Heart left ventricle (tissue), 16 donors: ENCODE measurements at regions not wholly inside any gene's neighbourhood (a gene's known extent, or its start where the extent isn't known, plus 50 kb on each side); places are given as distances from the start of the nearest gene placed in this dataset.
"Not testable (repeated sequence)": the region's sequence is repeated elsewhere in the genome, so short reads cannot be mapped to it uniquely, and the experiment has no call there.

ENCODE experiments used
- ATAC-seq, 4 donors: fragments of 200-7000 bp; cut with Tn5 transposase; one replicate each; pipeline ENCODE4 v1.9.1; 2020 to 2022; ENCODE audit warnings: moderate library complexity in 4 of 4, mild to moderate bottlenecking in 3 of 4, moderate number of reproducible peaks in 1 of 4
- DNase-seq, 5 donors: peaks; one replicate each; pipeline ENCODE4 v3.0.0-alpha.2; 2020
- H3K27ac ChIP-seq, 12 donors: fragments of 200-600 bp; sonication (generic) in 4 of 12; one replicate each; pipeline versions ENCODE4 v1.5.0 to v1.8.0; 2016 to 2022; ENCODE audit warnings: mild to moderate bottlenecking in 2 of 12
- H3K27me3 ChIP-seq, 9 donors: fragments of 200-600 bp; sonication (generic) in 2 of 9; one replicate each; pipeline versions ENCODE4 v1.5.1 to v1.8.0; 2016 to 2022; ENCODE audit warnings: mild to moderate bottlenecking in 3 of 9
- H3K36me3 ChIP-seq, 9 donors: fragments of 200-600 bp; sonication (generic) in 2 of 9; one replicate each; pipeline versions ENCODE4 v1.5.0 to v1.8.0; 2018 to 2022; ENCODE audit warnings: mild to moderate bottlenecking in 2 of 9
- H3K4me1 ChIP-seq, 12 donors: fragments of 200-600 bp; sonication (generic) in 4 of 12; one replicate each; pipeline versions ENCODE4 v1.5.0 to v1.8.0; 2016 to 2022; ENCODE audit warnings: mild to moderate bottlenecking in 3 of 12
- H3K4me3 ChIP-seq, 12 donors: fragments of 200-600 bp; sonication (generic) in 4 of 12; one replicate each; pipeline versions ENCODE4 v1.5.0 to v1.8.0; 2017 to 2022; ENCODE audit warnings: mild to moderate bottlenecking in 9 of 12, moderate library complexity in 4 of 12
- H3K9me3 ChIP-seq, 12 donors: fragments of 200-600 bp; sonication (generic) in 4 of 12; one replicate each; pipeline versions ENCODE4 v1.5.0 to v1.8.0; 2016 to 2022; ENCODE audit warnings: mild to moderate bottlenecking in 1 of 12
- CTCF ChIP-seq, 12 donors: fragments of 200-600 bp; sonication (generic) in 4 of 12; IDR thresholded peaks; one replicate each; pipeline versions ENCODE4 v1.5.0 to v1.8.0; 2018 to 2022; ENCODE audit warnings: antibody characterized with exemption in 12 of 12, mild to moderate bottlenecking in 5 of 12
- WGBS, 4 donors: extraction: QIAGEN DNeasy Blood & Tissue Kit in 2 of 4; methylation state at CpG; one replicate each; pipeline versions ENCODE4 v1.1.5 to v1.1.7; 2013 to 2018; 5-methylcytosine and 5-hydroxymethylcytosine counted together
- intact Hi-C, 10 donors: fragments of 100-400 bp; cut with DNase I; formaldehyde crosslinking; loops; one replicate each; pipeline versions ENCODE4 v1.11.1 to v1.14.2; 2022
- donor health status: ischemic (EF 13 %, LVEDD 7.1; RV severe dilation, severe dysfunction).
- donor health status: healthy with polysubstance abuse.
- donor health status: DM: no; HTN: yes; CAD: no.
- donor health status: DM: no; HTN: no; CAD: no.
- donor health status: ischemic (EF 25% LVEDD 6.9; RV normal size, moderate dysfunction).
- donor health status: ischemic (EF 25% LVEDD 5.7; RV mildly dilated, moderate dysfunction).
- donor health status: healthy.
- donor health status: DM: yes; HTN: yes; CAD: no.
- donor health status: ischemic (EF 35%, LVEDD 5.7; RV mildly dilated, moderate dysfunction).
- donor health status: nonischemic (EF 11% LVEDD 7.7; RV severe dilation, severe dysfunction).
- donor health status: DM: yes; HTN: yes; CAD: no.
- donor health status: PGD.
- donor health status: ischemic (EF 29% LVEDD 5.4; RV normal size, mild dysfunction).
- donor health status: nonischemic (EF 23%, LVEDD 6.1; RV moderate dilation, normal function).

- Histone ChIP-seq H3K4me3 (peak overlapping the region in 9 of 12 donors; percentile 9 to 41 (median 25)), H3K4me1 (peaks cover 0 to 27% (median 4%) of the 10 kb centered on the region in 12 donors), H3K27ac (peak overlapping the region in 7 of 12 donors; percentile 41 to 63 (median 53))
- H3K36me3 ChIP-seq, H3K27me3 ChIP-seq, DNase-seq, H3K9me3 ChIP-seq, intact Hi-C loops: not testable (repeated sequence)
- ATAC-seq, result peak in 1 of 4 donors; percentile 34
- WGBS, 4 donors, result 0 to 18% methylated on average over 1 of the region's 7 CpGs; no CpG with 5 or more reads in 2 of the 4 donors
Observed at GRCh38 chr2:87498854-87499238, 249.0 kb upstream of the PLGLB2 start.

GRCh38 chr2:87499860-87500259 lies 248.0 kb upstream of the PLGLB2 start:
- H3K27ac ChIP-seq, result peak overlapping the region in 3 of 12 donors; percentile 13 to 68 (median 24)
- DNase-seq, intact Hi-C loops, H3K9me3 ChIP-seq, H3K27me3 ChIP-seq, H3K36me3 ChIP-seq: not testable (repeated sequence)
- WGBS, 4 donors, result 19 to 27% (median 25%) methylated on average over 1 to 5 of the region's 6 CpGs
- peak overlapping the region in 2 of 12 donors; percentile 10 to 24 for H3K4me3 ChIP-seq
- peaks cover 0 to 25% (median 4%) of the 10 kb centered on the region in 12 donors for H3K4me1 ChIP-seq
- peak in 1 of 4 donors; percentile 25 for ATAC-seq

- Histone ChIP-seq H3K27ac (peak overlapping the region in 3 of 12 donors; percentile 13 to 68 (median 17)), H3K4me3 (peak overlapping the region in 1 of 12 donors; percentile 10), H3K4me1 (peaks cover 0 to 20% (median 4%) of the 10 kb centered on the region in 12 donors)
- H3K9me3 ChIP-seq, DNase-seq, H3K27me3 ChIP-seq, H3K36me3 ChIP-seq, ATAC-seq, intact Hi-C loops: not testable (repeated sequence)
Observed at GRCh38 chr2:87500421-87500820, 247.5 kb upstream of the PLGLB2 start.

- intact Hi-C loops, H3K4me3 ChIP-seq, H3K36me3 ChIP-seq, H3K9me3 ChIP-seq, DNase-seq, ATAC-seq, H3K27me3 ChIP-seq: not testable (repeated sequence)
- Histone ChIP-seq H3K27ac (peak overlapping the region in 1 of 12 donors; percentile 68), H3K4me1 (peaks cover 0 to 15% (median 4%) of the 10 kb centered on the region in 12 donors)
- WGBS, 4 donors, result 77 to 81% methylated on average over 10 of the region's 11 CpGs; no CpG with 5 or more reads in 2 of the 4 donors
Observed at GRCh38 chr2:87500951-87501350, 246.9 kb upstream of the PLGLB2 start.

- ATAC-seq, H3K4me3 ChIP-seq, H3K9me3 ChIP-seq, H3K27ac ChIP-seq, intact Hi-C loops, H3K27me3 ChIP-seq, DNase-seq, H3K36me3 ChIP-seq: not testable (repeated sequence)
- H3K4me1 ChIP-seq, result peaks cover 0 to 11% (median 4%) of the 10 kb centered on the region in 12 donors
- WGBS, 4 donors, result 86 to 98% (median 91%) methylated on average over 1 to 5 of the region's 5 CpGs
- TF ChIP-seq CTCF (IDR thresholded peaks at IDR 0.05), result peak in 2 of 12 donors; percentile 26 to 27
Observed at GRCh38 chr2:87502948-87503347, 244.9 kb upstream of the PLGLB2 start.

GRCh38 chr2:87505239-87505638 lies 242.6 kb upstream of the PLGLB2 start:
- H3K36me3 ChIP-seq, H3K9me3 ChIP-seq, ATAC-seq, intact Hi-C loops, DNase-seq, H3K4me3 ChIP-seq, H3K27ac ChIP-seq, H3K27me3 ChIP-seq: not testable (repeated sequence)
- peaks cover 0 to 13% (median 3%) of the 10 kb centered on the region in 12 donors for H3K4me1 ChIP-seq
- WGBS, 4 donors, result no CpG with 5 or more reads among the region's 3 CpGs

- peak; percentile 35 to 50 (median 42) for ATAC-seq
- H3K27ac ChIP-seq, H3K27me3 ChIP-seq, H3K9me3 ChIP-seq, H3K36me3 ChIP-seq, intact Hi-C loops, DNase-seq, H3K4me3 ChIP-seq: not testable (repeated sequence)
- H3K4me1 ChIP-seq, result peaks cover 0 to 11% (median 0%) of the 10 kb centered on the region in 12 donors
- WGBS, 4 donors, result no CpG with 5 or more reads among the region's 3 CpGs
Observed at GRCh38 chr2:87505909-87506308, 242.0 kb upstream of the PLGLB2 start.

- peak; percentile 72 to 85 (median 72) for ATAC-seq
- intact Hi-C loops, DNase-seq, H3K36me3 ChIP-seq, H3K9me3 ChIP-seq, H3K27me3 ChIP-seq, H3K4me3 ChIP-seq: not testable (repeated sequence)
- H3K27ac ChIP-seq, result peak overlapping the region in 2 of 12 donors; percentile 28 to 46
- 57 to 68% (median 59%) methylated on average over 6 to 9 of the region's 13 CpGs for WGBS, 4 donors
- H3K4me1 ChIP-seq, result peaks cover 0 to 11% (median 0%) of the 10 kb centered on the region in 12 donors
Observed at GRCh38 chr2:87507378-87508348, 240.2 kb upstream of the PLGLB2 start.

GRCh38 chr2:87511195-87511778 lies 236.6 kb upstream of the PLGLB2 start:
- DNase-seq, ATAC-seq, intact Hi-C loops: not testable (repeated sequence)

More at GRCh38 chr2:87511195-87511778, 236.6 kb upstream of the PLGLB2 start:
- WGBS, 4 donors, result 70 to 82% (median 79%) methylated on average over 3 to 5 of the region's 8 CpGs
- peaks cover 0 to 11% (median 0%) of the 10 kb centered on the region in 12 donors for H3K4me1 ChIP-seq
- not testable (repeated sequence) for H3K27me3 ChIP-seq, H3K27ac ChIP-seq, H3K4me3 ChIP-seq, H3K9me3 ChIP-seq, H3K36me3 ChIP-seq
